Mesodermal cell (in vitro differentiated cells): ENCODE measurements at regions not wholly inside any gene's neighbourhood (a gene's known extent, or its start where the extent isn't known, plus 50 kb on each side); places are given as distances from the start of the nearest gene placed in this dataset.

ENCODE experiments used
- H3K27ac ChIP-seq: 2 replicates; pipeline ENCODE4 v1.7.0; 2013; ENCODE audit warnings: mild to moderate bottlenecking, low read depth, low read length, moderate library complexity; ENCODE audit not compliant: severe bottlenecking
- H3K36me3 ChIP-seq: 2 replicates; pipeline ENCODE4 v1.7.1; 2013; ENCODE audit warnings: mild to moderate bottlenecking, low read length, moderate library complexity; ENCODE audit not compliant: control insufficient read depth, insufficient read depth
- H3K4me1 ChIP-seq: one replicate; pipeline ENCODE4 v1.7.1; 2013; ENCODE audit warnings: mild to moderate bottlenecking, low read length; ENCODE audit not compliant: insufficient read depth, control insufficient read depth, poor library complexity, severe bottlenecking
- H3K4me3 ChIP-seq: 2 replicates; pipeline ENCODE4 v1.7.0; 2013; ENCODE audit warnings: low read length, control low read depth, mild to moderate bottlenecking; ENCODE audit not compliant: insufficient read depth, poor library complexity, severe bottlenecking; ENCODE audit errors: extremely low read depth
- H3K9me3 ChIP-seq: 2 replicates; pipeline ENCODE4 v1.7.1; 2013; ENCODE audit warnings: mild to moderate bottlenecking, low read length, moderate library complexity; ENCODE audit not compliant: control insufficient read depth
- WGBS, 2 experiments: methylation state at CpG; one replicate each; pipeline ENCODE4 v1.1.5; 2013; ENCODE audit warnings: missing lambda C conversion rate in 2 of 2; ENCODE audit not compliant: insufficient coverage in 2 of 2; 5-methylcytosine and 5-hydroxymethylcytosine counted together

GRCh38 chr12:90010089-90010488, 301.5 kb upstream of the ATP2B1 start:
- Histone ChIP-seq H3K36me3 (no peaks in the 10 kb centered on the region), H3K9me3 (no peaks in the 10 kb centered on the region), H3K4me3 (no peak overlapping the region), H3K4me1 (no peaks in the 10 kb centered on the region), H3K27ac (no peak overlapping the region)
- no CpG with 5 or more reads among the region's 3 CpGs for WGBS, 2 experiments

- no peaks in the 10 kb centered on the region for H3K36me3 ChIP-seq
- no peaks in the 10 kb centered on the region for H3K4me1 ChIP-seq
- no peak overlapping the region for H3K4me3 ChIP-seq
- no peak overlapping the region for H3K27ac ChIP-seq
- WGBS, 2 experiments = 100% methylated on average over 1 of the region's 3 CpGs; no CpG with 5 or more reads in 1 of the 2 experiments
- no peaks in the 10 kb centered on the region for H3K9me3 ChIP-seq
These were observed 299.6 kb upstream of the ATP2B1 start for GRCh38 chr12:90008277-90008676.

GRCh38 chr12:90004319-90005074, 295.9 kb upstream of the ATP2B1 start:
- no peak overlapping the region for H3K27ac ChIP-seq
- no peaks in the 10 kb centered on the region for H3K9me3 ChIP-seq
- no peaks in the 10 kb centered on the region for H3K36me3 ChIP-seq
- peaks cover 7% of the 10 kb centered on the region for H3K4me1 ChIP-seq
- H3K4me3 ChIP-seq = no peak overlapping the region
- 60% methylated on average over 4 of the region's 5 CpGs for WGBS, 2 experiments

GRCh38 chr12:90003688-90004087, 295.1 kb upstream of the ATP2B1 start:
- no CpG with 5 or more reads among the region's 1 CpG for WGBS, 2 experiments
- Histone ChIP-seq H3K4me3 (no peak overlapping the region), H3K4me1 (peaks cover 13% of the 10 kb centered on the region), H3K27ac (no peak overlapping the region), H3K36me3 (no peaks in the 10 kb centered on the region), H3K9me3 (no peaks in the 10 kb centered on the region)

GRCh38 chr12:90000721-90001120, 292.1 kb upstream of the ATP2B1 start:
- H3K4me1 ChIP-seq = peaks cover 13% of the 10 kb centered on the region
- WGBS, 2 experiments = 78% methylated on average over 1 of the region's 3 CpGs; no CpG with 5 or more reads in 1 of the 2 experiments
- H3K4me3 ChIP-seq = no peak overlapping the region
- H3K27ac ChIP-seq = no peak overlapping the region
- no peaks in the 10 kb centered on the region for H3K36me3 ChIP-seq
- H3K9me3 ChIP-seq = no peaks in the 10 kb centered on the region

GRCh38 chr12:89999699-90000505, 291.3 kb upstream of the ATP2B1 start:
- H3K27ac ChIP-seq = peak overlapping the region; percentile 50
- whole genome bisulfite sequencing, 2 experiments = no CpG with 5 or more reads among the region's 2 CpGs

GRCh38 chr12:89995870-89996269, 287.2 kb upstream of the ATP2B1 start:
- no peaks in the 10 kb centered on the region for H3K36me3 ChIP-seq
- WGBS, 2 experiments = 50 to 100% methylated on average over 1 of the region's 1 CpG
- H3K9me3 ChIP-seq = no peaks in the 10 kb centered on the region
- H3K4me3 ChIP-seq = no peak overlapping the region
- H3K4me1 ChIP-seq = peaks cover 13% of the 10 kb centered on the region
- H3K27ac ChIP-seq = no peak overlapping the region

More at GRCh38 chr12:89999699-90000505, 291.3 kb upstream of the ATP2B1 start:
- Histone ChIP-seq H3K9me3 (no peaks in the 10 kb centered on the region), H3K4me1 (peaks cover 13% of the 10 kb centered on the region), H3K36me3 (no peaks in the 10 kb centered on the region), H3K4me3 (no peak overlapping the region)

- WGBS, 2 experiments = no CpG with 5 or more reads among the region's 1 CpG
- Histone ChIP-seq H3K4me1 (peaks cover 9% of the 10 kb centered on the region), H3K36me3 (no peaks in the 10 kb centered on the region), H3K27ac (no peak overlapping the region), H3K4me3 (no peak overlapping the region), H3K9me3 (no peaks in the 10 kb centered on the region)
These were observed 286.3 kb upstream of the ATP2B1 start for GRCh38 chr12:89994911-89995310.

- Histone ChIP-seq H3K9me3 (no peaks in the 10 kb centered on the region), H3K4me1 (no peaks in the 10 kb centered on the region), H3K36me3 (no peaks in the 10 kb centered on the region), H3K27ac (no peak overlapping the region), H3K4me3 (no peak overlapping the region)
- WGBS, 2 experiments = 100% methylated on average over 1 of the region's 1 CpG; no CpG with 5 or more reads in 1 of the 2 experiments
These were observed 285.0 kb upstream of the ATP2B1 start for GRCh38 chr12:89993632-89994031.

GRCh38 chr12:89992668-89993451, 284.2 kb upstream of the ATP2B1 start:
- H3K4me3 ChIP-seq = no peak overlapping the region
- no peaks in the 10 kb centered on the region for H3K4me1 ChIP-seq
- H3K27ac ChIP-seq = no peak overlapping the region
- no peaks in the 10 kb centered on the region for H3K9me3 ChIP-seq
- H3K36me3 ChIP-seq = no peaks in the 10 kb centered on the region
- 40 to 56% methylated on average over 1 of the region's 2 CpGs for WGBS, 2 experiments
